Esophagus squamous epithelium (tissue), 4 donors: ENCODE measurements at regions not wholly inside any gene's neighbourhood (a gene's known extent, or its start where the extent isn't known, plus 50 kb on each side); places are given as distances from the start of the nearest gene placed in this dataset.

Experiments
- POLR2A ChIP-seq, 4 donors: fragments of 450-650 bp; IDR thresholded peaks; one replicate each; pipeline ENCODE4 v1.6.1; 2017; ENCODE audit warnings: antibody characterized with exemption in 4 of 4, mild to moderate bottlenecking in 4 of 4, moderate library complexity in 3 of 4
- TF ChIP-seq, protein P1 (sequence below), 6 experiments: fragments of 450-650 bp in 4 of 6; fragments of 200-600 bp in 2 of 6; sonication (generic) in 2 of 6; IDR thresholded peaks; one replicate each; pipeline ENCODE4 v1.5.1; 2016 to 2019; ENCODE audit warnings: antibody characterized with exemption in 6 of 6, mild to moderate bottlenecking in 4 of 6, moderate library complexity in 4 of 6

DNA sequence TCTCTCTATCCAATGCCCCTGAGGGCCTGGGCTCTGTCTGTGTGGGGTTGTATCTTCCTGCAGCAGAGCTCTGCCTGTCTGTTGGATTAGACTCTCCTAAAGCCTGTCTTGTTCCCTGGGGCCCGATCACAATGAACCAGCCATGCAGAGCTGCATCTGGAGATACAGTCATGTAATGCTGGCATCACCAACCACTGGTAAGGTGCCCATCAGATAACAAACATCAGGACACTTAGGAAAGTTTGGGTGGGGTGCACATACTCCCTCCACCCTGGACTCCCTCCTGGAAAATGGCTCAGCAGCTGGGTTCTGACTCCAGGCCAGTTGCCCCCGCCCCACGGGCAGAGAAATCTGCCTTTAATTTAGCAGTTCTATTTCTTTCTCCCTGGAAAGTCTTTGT lies 61.3 kb upstream of the BRD7 start:
- TF ChIP-seq, protein P1, sequence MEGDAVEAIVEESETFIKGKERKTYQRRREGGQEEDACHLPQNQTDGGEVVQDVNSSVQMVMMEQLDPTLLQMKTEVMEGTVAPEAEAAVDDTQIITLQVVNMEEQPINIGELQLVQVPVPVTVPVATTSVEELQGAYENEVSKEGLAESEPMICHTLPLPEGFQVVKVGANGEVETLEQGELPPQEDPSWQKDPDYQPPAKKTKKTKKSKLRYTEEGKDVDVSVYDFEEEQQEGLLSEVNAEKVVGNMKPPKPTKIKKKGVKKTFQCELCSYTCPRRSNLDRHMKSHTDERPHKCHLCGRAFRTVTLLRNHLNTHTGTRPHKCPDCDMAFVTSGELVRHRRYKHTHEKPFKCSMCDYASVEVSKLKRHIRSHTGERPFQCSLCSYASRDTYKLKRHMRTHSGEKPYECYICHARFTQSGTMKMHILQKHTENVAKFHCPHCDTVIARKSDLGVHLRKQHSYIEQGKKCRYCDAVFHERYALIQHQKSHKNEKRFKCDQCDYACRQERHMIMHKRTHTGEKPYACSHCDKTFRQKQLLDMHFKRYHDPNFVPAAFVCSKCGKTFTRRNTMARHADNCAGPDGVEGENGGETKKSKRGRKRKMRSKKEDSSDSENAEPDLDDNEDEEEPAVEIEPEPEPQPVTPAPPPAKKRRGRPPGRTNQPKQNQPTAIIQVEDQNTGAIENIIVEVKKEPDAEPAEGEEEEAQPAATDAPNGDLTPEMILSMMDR (IDR thresholded peaks at IDR 0.05) = no peak
- no peak for TF ChIP-seq POLR2A (IDR thresholded peaks at IDR 0.05)
